Loucy (cell line): ENCODE measurements at regions not wholly inside any gene's neighbourhood (a gene's known extent, or its start where the extent isn't known, plus 50 kb on each side); places are given as distances from the start of the nearest gene placed in this dataset.

Experiments
- EZH2phosphoT487 ChIP-seq: fragments of 200-600 bp; IDR thresholded peaks from 2 replicates; pipeline ENCODE4 v1.6.1; 2018; ENCODE audit warnings: antibody characterized with exemption, mild to moderate bottlenecking, moderate library complexity, borderline replicate concordance
- TF ChIP-seq, protein P1 (sequence below): fragments of 200-600 bp; sonication (generic); conservative IDR thresholded peaks from 2 replicates; pipeline ENCODE4 v1.5.1; 2014; ENCODE audit warnings: mild to moderate bottlenecking, antibody characterized with exemption, low read length

DNA sequence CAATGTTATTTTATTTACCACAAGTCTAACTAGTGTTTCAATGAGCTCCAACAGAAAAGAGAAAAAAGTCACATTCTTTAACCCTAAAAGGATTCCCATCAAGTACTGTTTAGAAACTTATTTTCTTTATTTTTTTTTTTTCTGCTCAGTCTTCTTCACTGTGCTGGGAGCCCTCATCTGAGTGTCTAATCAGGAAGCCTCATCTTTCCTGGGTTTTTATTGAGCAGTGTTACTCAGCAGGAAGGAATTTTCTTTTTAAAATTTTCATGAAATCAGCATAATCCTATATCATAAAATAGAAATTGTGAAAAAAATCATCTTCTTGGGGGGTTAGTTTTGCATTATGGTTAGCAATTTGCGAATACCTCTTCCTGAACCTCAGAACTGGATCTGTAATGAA lies 453.8 kb downstream of the CDH2 start:
- TF ChIP-seq, protein P1, sequence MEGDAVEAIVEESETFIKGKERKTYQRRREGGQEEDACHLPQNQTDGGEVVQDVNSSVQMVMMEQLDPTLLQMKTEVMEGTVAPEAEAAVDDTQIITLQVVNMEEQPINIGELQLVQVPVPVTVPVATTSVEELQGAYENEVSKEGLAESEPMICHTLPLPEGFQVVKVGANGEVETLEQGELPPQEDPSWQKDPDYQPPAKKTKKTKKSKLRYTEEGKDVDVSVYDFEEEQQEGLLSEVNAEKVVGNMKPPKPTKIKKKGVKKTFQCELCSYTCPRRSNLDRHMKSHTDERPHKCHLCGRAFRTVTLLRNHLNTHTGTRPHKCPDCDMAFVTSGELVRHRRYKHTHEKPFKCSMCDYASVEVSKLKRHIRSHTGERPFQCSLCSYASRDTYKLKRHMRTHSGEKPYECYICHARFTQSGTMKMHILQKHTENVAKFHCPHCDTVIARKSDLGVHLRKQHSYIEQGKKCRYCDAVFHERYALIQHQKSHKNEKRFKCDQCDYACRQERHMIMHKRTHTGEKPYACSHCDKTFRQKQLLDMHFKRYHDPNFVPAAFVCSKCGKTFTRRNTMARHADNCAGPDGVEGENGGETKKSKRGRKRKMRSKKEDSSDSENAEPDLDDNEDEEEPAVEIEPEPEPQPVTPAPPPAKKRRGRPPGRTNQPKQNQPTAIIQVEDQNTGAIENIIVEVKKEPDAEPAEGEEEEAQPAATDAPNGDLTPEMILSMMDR = no peak
- no peak for TF ChIP-seq EZH2phosphoT487
